ENCODE measurements at regions not wholly inside any gene's neighbourhood (a gene's known extent, or its start where the extent isn't known, plus 50 kb on each side); places are given as distances from the start of the nearest gene placed in this dataset.

DNA sequence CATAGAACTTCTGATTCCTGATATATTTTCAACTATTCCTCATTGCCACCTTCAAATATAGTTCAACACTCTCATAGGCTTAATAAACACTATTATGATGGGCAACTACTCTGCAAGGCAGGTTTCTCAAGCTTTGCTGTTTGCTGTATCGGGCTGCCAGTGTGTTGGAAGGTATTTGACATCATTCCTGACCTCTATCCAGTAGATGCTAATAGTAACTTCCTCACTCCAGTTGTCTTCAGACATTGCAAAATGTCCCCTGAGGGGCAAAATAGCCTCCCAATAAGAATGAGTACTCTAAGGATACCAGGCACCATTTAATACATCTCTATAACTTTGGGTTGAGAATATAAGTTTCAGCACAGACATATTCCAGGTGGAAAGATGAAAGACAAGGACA, 147.5 kb upstream of the PFN2 start:
- TF ChIP-seq POLR2AphosphoS5 (IDR thresholded peaks at IDR 0.05; ENCODE audit: low read depth, low read length) (no peak), SIN3A (IDR thresholded peaks at IDR 0.05; ENCODE audit: borderline replicate concordance, insufficient read depth, low read length) (no peak), TAF1 (IDR thresholded peaks at IDR 0.05; ENCODE audit: borderline replicate concordance, insufficient read depth, low read length) (no peak)
- TF ChIP-seq, protein P1, sequence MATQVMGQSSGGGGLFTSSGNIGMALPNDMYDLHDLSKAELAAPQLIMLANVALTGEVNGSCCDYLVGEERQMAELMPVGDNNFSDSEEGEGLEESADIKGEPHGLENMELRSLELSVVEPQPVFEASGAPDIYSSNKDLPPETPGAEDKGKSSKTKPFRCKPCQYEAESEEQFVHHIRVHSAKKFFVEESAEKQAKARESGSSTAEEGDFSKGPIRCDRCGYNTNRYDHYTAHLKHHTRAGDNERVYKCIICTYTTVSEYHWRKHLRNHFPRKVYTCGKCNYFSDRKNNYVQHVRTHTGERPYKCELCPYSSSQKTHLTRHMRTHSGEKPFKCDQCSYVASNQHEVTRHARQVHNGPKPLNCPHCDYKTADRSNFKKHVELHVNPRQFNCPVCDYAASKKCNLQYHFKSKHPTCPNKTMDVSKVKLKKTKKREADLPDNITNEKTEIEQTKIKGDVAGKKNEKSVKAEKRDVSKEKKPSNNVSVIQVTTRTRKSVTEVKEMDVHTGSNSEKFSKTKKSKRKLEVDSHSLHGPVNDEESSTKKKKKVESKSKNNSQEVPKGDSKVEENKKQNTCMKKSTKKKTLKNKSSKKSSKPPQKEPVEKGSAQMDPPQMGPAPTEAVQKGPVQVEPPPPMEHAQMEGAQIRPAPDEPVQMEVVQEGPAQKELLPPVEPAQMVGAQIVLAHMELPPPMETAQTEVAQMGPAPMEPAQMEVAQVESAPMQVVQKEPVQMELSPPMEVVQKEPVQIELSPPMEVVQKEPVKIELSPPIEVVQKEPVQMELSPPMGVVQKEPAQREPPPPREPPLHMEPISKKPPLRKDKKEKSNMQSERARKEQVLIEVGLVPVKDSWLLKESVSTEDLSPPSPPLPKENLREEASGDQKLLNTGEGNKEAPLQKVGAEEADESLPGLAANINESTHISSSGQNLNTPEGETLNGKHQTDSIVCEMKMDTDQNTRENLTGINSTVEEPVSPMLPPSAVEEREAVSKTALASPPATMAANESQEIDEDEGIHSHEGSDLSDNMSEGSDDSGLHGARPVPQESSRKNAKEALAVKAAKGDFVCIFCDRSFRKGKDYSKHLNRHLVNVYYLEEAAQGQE (IDR thresholded peaks at IDR 0.05; ENCODE audit: insufficient read depth in 1 of 2, low read depth in 2 of 2, low read length in 2 of 2), result no peak

Measured in PFSK-1 (cell line).